ENCODE measurements at regions not wholly inside any gene's neighbourhood (a gene's known extent, or its start where the extent isn't known, plus 50 kb on each side); places are given as distances from the start of the nearest gene placed in this dataset.

DNA sequence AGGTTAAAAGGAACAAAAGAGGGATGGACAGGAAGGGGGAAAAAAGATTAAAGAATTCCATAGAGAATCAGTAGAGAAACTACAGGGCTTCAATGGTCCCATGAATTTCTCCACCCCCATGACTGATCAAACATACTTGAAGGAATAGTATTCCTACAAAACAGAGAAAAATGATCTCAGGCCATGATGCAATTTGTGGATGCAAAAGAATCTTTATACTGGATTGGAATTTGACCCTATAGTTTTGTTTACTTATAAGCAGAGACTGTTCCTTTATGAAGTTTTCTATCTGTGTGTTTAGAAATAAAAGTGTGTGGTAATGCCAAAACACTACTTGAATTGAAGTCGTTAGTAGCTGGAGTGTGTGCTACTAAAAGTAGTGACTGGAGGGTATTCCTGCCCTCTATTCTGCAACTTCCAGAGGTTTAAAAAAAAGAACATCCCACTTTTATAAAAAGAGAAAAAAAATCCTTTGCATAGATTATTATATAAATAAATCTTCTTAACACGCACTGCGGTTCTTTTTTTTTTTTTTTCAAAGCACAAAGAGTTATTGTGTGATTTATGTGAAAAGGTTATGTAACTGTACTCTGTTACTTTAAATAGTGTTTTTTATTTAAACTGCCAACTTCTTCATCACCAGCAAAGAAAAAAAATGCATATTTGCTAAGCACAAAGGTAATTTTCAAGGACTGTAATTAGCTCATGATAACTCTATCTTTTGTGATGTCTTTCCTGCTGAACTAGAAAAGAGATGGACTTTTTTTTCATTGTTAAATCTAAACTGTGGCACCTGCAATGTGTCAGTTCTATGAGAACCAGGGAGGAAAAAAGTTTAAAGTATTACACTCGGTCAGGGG, 214.5 kb upstream of the CITED2 start:
- DNase-seq, result no peak

- no peak for DNase-seq
Observed at GRCh38 chr6:139588076-139588639, 213.7 kb upstream of the CITED2 start.

DNA sequence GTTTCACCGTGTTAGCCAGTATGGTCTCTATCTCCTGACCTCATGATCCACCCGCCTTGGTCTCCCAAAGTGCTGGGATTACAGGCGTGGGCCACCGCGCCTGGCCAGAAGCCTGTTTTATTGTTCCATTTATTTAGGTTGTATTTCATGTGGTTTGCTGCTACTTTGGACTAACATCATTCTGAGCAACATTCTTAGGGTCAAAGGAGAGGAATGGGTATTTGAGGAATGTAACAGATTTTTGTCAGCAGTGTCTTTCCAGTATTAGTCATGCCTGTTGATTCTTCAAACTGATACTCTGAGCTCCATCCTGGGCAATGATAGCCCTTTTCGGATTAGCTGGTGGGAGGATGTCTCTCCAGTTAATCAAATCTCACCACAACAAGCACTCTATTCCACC, 213.0 kb upstream of the CITED2 start:
- no peak for DNase-seq

DNA sequence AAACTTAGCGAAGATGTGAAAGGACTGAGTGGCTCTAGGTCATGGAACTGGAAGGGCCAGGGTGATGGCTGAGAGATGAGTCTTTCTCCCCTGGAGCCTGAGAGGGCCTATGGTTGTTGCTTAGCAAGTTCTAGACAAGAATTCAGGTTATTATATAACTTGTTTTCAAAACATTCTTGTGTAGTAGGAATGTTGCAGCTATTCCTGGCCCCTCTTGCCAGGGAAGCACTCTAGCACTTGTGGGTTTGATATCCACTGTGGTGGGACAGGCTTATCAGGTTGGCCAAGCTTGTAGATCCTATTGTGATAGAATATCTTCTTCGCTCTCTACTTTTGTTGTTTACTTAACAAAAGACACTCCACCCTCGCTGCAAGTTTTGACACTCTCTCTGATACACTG, 211.8 kb upstream of the CITED2 start:
- DNase-seq, result no peak

GRCh38 chr6:139584599-139584998, 210.2 kb upstream of the CITED2 start:
- no peak for DNase-seq

DNA sequence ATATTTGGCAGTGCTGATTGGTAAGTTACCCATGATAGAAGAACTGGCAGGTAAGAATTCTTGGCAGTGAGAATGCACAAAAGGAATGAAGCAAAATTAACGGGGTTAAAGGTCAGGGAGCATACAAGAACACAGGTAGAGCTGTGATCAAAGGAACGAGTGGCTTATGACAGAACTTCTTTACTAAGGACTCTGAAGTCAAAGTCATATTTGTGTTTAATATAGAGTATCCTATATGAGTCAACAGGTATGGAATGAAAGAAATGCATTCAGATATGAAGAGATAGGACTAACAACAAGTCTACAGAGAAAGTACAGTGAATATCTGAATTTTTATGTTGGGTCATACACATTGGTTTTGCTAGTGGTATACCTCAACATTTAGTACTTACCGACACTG, 209.0 kb upstream of the CITED2 start:
- no peak for DNase-seq

GRCh38 chr6:139582956-139583355, 208.5 kb upstream of the CITED2 start:
- no peak for DNase-seq

DNA sequence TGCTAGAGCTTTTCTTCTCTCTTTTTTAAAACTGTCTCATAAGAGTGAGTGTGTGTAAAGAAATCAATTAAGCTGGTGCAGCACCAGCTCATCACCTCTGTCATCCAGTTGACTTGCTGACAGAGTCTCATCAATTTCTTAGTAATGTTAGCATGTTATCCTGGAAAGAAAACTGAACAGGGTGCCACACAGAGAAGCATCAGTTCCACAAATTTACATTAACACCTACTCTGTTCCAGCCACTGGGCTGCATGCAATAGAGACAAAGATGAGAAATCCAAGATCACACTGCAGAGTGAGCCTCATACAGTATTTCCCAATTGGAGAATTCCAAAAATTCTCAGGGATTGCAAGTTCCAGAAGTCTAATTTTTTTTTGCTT, 207.0 kb upstream of the CITED2 start:
- no peak for DNase-seq

GRCh38 chr6:139580592-139581484, 206.4 kb upstream of the CITED2 start:
- DNase-seq, result no peak

DNA sequence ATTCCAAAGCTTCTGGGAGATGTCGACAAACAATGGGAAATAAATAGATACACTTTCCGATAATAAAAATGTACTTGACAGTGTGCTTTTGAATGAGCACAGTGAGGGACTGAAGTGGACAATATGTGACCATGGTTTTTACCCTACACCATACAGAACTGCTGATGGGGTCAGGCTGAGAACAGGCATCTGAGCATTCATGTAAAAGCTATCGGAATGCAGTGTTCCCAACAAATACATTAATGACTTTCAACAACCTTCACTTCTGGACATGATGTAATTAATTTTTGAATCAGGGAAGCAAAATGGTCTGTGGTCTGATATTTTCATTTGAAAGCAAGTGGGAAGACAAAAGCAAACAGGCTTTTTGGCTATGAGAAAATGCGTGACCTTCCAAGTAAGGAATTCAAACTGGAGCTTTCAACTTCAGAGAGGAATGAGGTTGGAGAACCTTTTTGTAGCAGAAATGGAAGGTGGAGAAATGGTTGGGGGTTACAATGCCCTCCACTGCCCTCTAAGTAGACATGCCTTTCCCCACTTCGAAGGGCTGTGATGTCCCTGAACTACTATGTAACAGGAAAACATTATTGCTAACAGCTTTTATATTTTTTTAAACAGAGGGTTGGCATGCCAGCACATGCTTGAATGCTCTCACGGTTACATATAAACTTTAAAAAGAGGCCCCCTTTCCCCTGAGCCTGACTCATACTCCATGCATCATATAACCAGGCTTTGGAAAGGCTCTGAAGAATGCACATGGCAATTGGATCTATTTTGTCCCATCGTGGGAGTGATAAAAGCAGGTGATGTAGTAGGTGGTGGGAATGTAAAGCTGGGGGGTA, 203.5 kb upstream of the CITED2 start:
- DNase-seq, result no peak

GRCh38 chr6:139577124-139577762, 202.8 kb upstream of the CITED2 start:
- no peak for DNase-seq

GRCh38 chr6:139572001-139572400, 197.6 kb upstream of the CITED2 start:
- DNase-seq, result no peak

- DNase-seq, result no peak
Observed at GRCh38 chr6:139570166-139570565, 195.7 kb upstream of the CITED2 start.

DNA sequence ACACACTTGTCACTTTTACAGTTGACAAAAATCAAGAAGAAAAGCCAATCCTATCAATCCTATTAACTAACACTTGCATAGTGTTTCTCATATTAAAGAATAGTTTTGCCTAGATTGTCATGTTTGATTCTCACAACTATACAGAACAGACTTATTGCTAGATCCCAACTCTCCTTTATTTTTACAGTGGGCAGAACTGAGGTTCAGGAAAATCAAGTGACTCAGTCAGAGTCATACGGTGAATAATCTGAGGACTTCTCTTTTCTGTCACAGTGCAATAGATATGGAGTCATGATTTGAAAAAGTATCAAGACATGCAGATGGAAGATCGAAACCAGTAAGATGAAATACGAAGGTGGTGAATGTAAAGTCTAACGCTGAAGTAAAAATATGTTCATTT, 195.1 kb upstream of the CITED2 start:
- no peak for DNase-seq

GRCh38 chr6:139568956-139569538, 194.6 kb upstream of the CITED2 start:
- no peak for DNase-seq

- DNase-seq, result no peak
Observed at GRCh38 chr6:139568151-139568955, 193.9 kb upstream of the CITED2 start.

DNA sequence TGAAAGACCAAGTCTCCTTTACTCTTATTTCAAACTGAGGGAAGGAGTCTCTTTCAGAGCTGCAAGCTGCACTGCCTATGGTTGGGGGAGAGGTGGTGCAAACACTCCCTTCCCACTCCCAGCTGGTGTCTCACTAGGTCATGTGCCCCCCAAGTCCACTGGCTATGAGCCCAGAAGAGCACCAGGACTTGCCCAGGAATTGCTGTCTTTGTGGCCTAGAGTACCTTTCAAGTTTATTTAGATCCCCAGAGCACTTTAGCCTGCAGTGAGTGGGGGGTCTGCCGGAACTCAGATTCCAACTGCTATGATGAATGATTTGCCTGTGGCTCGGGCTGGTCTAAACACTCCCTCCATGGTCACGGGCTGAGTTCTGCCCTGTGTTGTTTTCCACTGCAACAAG, 192.6 kb upstream of the CITED2 start:
- DNase-seq, result no peak

DNA sequence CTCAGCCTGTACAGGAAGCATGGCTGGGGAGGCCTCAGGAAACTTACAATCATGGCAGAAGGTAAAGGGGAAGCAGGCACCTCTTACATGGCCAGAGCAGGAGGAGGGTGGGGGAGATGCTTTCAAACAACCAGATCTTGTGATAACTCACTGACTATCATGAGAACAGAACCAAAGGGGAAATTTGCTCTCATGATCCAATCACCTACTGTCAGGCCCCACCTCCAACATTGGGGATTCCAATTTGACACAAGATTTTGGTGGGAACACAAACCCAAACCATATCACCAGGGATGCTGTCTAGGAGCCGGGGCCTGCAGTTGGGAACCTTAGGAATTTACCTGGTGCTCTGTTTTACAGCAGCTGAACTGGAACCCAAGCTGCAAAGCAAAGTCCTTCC, 191.1 kb upstream of the CITED2 start:
- no peak for DNase-seq

DNA sequence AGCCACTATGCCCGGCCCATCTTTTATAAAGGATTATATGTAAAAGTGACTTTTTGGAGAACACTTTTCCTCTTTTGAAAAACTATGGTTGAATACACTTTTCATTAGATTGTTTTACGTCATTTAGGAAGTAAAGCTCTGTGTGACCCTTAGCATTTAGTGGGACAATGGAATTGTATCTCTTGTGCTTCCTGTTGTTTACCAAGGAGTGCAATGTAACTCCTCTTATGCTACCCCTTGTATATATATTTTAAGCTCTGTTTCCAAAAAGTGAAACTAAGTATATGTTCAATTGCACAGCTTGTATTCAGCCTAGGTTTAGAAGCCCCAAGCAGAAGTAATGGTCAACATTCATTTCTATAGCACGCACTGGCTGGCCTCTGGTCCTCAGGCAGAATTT, 183.1 kb upstream of the CITED2 start:
- no peak for DNase-seq

GRCh38 chr6:139556532-139556931, 182.1 kb upstream of the CITED2 start:
- no peak for DNase-seq

GRCh38 chr6:139553916-139554315, 179.5 kb upstream of the CITED2 start:
- DNase-seq, result no peak

All from activated T-cell treated with anti-CD3 and anti-CD28 coated beads for 4 hours (primary cell).